GM18868 (cell line): ENCODE measurements at regions not wholly inside any gene's neighbourhood (a gene's known extent, or its start where the extent isn't known, plus 50 kb on each side); places are given as distances from the start of the nearest gene placed in this dataset.
"Not testable (repeated sequence)": the region's sequence is repeated elsewhere in the genome, so short reads cannot be mapped to it uniquely, and the experiment has no call there.

Experiments
- ATAC-seq: cut with Tn5 transposase; IDR thresholded peaks from one replicate; pipeline ENCODE4 v1.9.1; 2021; ENCODE audit warnings: mild to moderate bottlenecking, moderate library complexity; ENCODE audit not compliant: unreplicated experiment

GRCh38 chr3:4213420-4213819, 89.7 kb upstream of the SETMAR start:
- ATAC-seq, result not testable (repeated sequence)

DNA sequence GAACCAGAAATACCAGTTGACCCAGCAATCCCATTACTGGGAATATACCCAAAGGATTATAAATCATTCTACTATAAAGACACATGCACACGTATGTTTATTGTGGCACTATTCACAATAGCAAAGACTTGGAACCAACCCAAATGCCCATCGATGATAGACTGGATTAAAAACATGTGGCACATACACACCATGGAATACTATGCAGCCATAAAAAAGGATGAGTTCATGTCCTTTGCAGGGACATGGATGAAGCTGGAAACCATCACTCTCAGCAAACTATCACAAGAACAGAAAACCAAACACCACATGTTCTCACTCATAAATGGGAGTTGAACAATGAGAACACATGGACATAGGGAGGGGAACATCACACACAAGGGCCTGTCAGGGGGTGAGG, 86.2 kb upstream of the SETMAR start:
- ATAC-seq, result not testable (repeated sequence)

DNA sequence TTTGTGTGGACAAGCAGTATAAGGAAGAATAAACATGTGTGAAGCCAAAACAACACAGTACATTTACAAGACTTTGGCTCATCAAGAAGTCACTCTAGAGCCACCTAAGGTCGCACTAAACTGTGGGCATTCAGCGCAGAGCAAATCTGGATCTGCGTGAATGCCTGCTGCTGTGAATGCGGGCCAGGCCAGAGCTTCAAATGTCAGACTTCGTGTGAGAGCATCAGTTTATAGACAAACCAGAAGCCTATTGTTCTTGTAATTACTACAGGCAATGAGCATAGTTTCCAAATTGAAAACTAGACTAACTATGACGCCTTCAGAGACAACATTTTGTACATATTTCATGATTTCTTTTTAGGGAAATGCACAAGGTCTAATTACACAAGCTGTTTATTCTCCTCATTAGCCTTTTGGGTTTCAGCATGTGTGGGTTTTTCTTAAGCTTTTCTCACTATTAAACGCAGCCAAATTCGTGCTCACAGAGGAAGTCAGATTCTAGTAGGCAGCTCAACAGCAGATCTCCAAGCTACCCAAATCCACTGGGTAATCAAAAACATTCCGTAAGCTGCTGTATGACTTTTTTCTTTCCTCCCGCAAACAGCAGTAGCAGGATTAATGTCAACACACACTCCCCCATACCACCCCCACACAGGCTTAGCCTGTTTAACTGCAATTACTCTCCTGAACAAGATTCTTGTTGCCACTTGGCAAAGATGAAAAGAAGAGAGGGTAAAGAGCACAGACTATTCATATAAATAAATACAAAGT, 84.5 kb upstream of the SETMAR start:
- no peak for ATAC-seq

GRCh38 chr3:4219227-4219568, 84.0 kb upstream of the SETMAR start:
- ATAC-seq, result no peak

DNA sequence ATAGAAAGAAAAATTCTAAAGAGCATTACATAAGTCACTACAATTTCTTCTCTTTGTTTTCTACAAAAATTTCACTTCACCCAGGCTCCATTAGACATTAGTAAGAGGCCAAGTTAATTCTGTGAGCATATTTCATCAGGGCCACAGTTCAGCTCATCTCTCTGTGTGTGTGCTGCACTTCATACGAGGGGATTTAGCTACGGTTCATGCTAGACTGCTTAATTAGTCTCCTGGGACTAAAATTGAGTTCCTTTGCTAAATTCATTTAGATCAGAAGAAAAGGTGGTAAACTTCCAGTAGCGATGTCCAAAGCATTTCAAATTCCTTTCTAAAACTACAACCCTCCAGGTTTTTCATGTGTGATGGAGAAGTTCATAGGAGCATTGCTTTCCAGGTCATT, 83.1 kb upstream of the SETMAR start:
- no peak for ATAC-seq

DNA sequence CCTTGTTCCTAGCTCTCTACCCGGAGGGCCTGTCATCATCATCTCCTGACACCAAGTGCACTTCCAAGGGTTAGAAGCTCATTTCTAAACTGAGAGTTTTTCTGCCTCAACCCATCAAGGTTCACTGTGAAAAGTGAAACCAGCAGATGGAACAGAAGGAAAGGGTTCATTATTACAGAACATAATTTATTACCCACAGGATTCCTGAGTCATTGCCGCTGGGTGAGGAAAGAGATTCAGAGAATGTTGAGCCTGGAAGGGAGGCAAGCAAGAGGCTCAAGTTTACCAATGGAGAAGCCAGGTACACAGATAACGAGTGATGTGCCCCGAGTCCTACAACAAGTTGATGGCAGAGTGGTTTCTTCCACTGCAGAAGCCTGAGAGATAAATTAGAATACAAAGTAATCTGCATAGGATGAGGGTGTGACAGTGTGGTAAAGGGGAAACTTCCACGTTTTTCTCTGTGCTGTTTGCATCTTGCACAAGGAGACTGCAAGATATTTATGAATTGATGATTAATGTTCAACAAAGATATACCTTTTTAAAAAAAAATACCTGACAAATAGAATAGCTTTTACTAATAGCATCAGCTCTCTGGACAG, 80.5 kb upstream of the SETMAR start:
- ATAC-seq, result no peak

DNA sequence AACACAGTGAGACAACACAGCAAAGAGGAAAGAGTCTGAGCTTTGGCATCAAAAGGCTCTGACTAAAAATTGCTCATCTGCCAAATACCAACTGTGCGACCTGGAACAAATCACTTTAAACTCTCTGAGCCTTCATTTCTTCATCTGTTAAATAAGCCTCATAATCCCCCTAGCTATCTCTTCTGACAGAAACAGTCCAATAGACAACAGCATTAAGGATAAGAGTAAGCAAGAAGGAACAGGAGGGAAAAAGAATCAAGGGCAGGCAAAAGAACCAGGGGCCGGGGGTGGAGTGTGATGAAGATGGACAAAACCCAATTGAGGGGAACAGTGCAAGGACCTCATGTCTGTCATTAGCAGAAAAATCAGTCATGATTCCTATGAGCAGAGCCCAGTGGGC, 79.4 kb upstream of the SETMAR start:
- no peak for ATAC-seq

DNA sequence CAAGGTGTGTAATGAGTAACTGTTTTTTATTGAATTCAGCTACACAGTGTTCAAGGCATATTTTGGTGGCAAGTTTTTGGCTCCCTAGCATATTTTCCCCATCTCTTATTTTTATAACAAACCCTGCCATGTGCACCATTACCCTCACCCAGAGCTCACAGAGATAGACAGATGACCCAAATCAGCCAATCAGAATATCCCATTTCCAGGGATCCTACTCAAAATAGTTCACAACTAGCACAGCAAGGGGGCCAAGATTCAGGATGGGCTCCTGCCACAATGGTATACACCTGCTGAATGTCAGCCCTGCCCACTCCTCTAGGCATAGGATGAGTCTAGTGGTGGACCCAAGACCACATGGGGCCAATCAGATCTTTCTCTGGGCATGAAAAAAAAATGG, 78.8 kb upstream of the SETMAR start:
- ATAC-seq, result no peak

DNA sequence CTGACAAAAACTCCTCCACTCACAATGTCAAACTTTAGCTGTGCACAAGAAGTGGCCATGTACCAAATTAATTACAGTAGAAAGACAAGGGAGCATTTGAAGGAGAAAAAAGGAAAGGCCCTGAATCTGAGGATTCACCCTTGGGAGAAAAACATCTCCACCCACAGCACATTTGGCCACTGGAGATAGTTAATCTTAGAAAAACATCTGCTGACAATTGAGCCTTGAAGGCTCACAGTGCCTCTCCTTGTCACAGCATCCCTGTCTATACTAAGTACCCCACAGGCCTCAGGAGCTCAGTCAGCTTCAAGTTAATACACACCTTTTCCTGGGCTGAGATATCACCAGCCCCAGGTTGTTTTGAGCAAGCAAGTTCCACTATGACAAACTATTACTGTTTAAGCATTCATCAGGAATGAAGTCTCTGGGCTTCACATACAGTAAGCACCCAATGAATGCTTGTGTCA, 78.1 kb upstream of the SETMAR start:
- no peak for ATAC-seq

- ATAC-seq, result no peak
Observed at GRCh38 chr3:4228295-4228694, 74.9 kb upstream of the SETMAR start.

DNA sequence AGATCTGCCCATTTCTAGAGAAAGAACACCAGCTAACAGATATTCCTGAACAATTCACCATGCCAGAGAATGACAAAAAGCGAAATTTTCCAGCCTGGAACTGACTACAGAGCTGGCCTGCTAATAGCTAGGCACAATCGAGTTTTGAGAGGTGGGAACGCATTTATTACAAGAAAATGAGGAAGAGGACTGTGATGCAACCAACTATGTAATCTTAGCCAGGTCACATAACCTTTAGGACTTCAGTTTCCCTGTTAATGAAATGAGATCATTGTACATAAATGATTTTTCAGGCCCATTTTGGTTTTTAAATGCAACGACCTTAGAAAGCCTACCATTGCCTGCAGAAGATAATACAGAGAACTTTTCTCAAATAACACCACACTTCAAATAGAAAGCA, 72.1 kb upstream of the SETMAR start:
- no peak for ATAC-seq

DNA sequence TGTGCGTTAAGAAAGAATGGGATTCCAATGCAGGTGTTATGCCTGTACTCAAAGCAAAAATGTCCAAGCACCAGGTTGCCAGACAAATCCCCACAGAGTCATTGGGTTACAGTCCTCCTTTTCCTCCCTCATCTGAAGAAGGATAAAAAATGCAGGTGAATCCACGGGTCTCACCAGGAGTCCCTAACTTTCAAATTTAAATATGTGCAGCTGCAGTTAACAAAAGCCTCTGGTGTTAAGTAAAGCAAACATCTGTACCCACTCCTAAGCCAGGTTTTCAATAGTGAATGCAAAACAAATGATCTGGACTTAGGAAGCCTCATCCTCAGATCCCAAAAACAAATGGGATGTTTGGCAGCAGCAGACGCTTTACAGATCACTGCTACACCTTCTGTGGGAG, 70.4 kb upstream of the SETMAR start:
- ATAC-seq, result no peak

DNA sequence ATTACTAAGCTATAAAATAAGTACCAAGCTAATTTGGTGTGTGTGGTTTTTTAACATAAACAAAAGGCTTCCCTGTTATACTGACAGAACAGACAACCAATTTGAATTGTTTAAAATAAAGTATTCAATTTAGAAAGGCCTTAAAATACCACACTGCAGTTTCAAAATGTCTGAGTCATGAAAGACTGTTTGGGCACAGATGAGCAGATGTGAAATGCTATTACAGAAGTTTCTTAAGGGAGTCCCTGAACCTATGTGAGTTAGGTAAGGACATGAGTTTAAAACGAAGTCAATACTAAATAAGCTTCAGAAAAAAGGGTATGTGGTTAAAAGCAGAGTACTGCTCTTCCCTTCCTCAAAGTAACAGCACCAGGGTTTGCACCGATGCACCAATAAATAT, 69.7 kb upstream of the SETMAR start:
- ATAC-seq, result no peak

DNA sequence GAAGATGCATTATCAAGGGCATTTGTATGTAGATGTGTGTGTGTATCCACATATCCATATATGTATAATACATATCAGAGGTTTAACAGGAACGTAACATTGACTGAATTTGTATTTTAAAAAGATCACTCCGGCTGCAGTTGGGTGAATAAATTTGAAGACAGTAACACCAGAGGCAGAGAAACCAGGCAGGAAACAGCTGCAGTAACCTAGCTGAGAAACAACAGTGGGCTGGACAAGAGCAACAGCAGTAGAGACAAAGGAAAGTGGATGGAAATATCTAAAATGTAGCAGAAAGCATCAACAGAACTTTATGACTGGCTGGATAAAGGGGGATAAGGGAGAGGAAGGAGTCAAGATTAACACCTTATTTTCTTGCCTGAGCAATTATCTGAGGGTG, 68.3 kb upstream of the SETMAR start:
- ATAC-seq, result no peak

- ATAC-seq, result no peak
Observed at GRCh38 chr3:4235690-4236089, 67.5 kb upstream of the SETMAR start.

DNA sequence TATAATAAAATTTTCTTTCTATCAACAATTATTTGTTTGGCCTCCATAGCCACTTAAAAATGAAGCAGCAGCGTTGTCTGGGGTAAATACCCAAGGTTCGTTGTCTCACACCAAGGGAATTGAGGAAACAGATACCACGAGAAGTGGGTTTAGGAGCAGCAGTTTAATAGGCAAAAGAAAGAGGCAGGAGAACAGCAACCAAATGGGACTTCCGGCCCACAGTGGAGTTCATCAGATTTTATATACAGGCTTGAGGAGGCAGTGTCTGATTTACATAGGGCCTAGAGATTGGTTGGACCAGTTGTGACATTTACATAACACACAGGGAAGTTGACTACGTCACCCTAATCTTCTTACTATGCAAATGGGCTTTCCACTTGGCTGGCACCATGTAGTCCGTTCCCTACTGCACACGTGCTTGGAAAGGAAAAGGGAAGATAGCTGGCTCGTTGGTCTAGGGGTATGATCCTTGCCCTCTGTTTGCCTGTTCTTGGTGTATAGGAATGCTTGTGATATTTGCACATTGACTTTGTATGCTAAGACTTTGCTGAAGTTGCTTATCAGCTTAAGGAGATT, 61.5 kb upstream of the SETMAR start:
- ATAC-seq, result no peak

- ATAC-seq, result no peak
Observed at GRCh38 chr3:4245671-4246070, 57.5 kb upstream of the SETMAR start.

GRCh38 chr3:4247391-4247790, 55.8 kb upstream of the SETMAR start:
- ATAC-seq, result no peak

- ATAC-seq, result no peak
Observed at GRCh38 chr3:4250064-4250463, 53.1 kb upstream of the SETMAR start.

DNA sequence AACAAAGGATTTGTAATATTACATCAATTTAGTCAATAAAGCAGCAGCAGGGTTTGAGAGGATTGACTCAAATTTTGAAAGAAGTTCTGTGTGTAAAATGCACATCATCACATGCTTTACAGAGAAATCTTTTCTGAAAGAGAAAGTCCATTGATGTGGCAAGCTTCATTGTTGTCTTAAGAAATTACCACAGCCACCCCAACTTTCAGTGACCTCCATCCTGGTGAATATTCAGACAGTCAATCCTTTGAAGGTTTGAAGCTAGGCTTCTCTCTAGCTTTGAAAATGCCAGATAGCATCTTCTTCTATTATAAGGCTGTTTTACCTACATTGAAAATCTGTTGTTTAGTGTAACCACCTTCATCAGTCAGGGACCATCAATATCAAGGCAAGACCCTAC, 51.8 kb upstream of the SETMAR start:
- ATAC-seq, result peak; percentile 78

DNA sequence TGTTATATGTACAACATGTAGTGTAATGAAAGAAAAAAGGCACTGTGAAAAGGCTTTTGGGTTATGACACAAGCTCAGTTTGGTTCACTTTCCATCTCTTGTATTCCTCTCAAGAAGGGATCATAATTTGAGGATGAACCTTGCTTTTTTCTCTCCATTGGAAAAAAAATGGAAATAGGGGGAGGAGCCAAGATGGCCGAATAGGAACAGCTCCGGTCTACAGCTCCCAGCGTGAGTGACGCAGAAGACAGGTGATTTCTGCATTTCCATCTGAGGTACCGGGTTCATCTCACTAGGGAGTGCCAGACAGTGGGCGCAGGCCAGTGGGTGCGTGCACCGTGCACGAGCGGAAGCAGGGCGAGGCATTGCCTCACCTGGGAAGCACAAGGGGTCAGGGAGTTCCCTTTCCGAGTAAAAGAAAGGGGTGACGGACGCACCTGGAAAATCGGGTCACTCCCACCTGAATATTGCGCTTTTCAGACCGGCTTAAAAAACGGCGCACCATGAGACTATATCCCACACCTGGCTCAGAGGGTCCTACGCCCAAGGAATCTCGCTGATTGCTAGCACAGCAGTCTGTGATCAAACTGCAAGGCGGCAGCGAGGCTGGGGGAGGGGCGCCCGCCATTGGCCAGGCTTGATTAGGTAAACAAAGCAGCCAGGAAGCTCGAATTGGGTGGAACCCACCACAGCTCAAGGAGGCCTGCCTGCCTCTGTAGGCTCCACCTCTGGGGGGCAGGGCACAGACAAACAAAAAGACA, 49.9 kb upstream of the SETMAR start:
- not testable (repeated sequence) for ATAC-seq
